ENCODE measurements at regions not wholly inside any gene's neighbourhood (a gene's known extent, or its start where the extent isn't known, plus 50 kb on each side); places are given as distances from the start of the nearest gene placed in this dataset.
A peak's percentile ranks its signal among the peaks of the same experiment; 100 is the strongest.

DNA sequence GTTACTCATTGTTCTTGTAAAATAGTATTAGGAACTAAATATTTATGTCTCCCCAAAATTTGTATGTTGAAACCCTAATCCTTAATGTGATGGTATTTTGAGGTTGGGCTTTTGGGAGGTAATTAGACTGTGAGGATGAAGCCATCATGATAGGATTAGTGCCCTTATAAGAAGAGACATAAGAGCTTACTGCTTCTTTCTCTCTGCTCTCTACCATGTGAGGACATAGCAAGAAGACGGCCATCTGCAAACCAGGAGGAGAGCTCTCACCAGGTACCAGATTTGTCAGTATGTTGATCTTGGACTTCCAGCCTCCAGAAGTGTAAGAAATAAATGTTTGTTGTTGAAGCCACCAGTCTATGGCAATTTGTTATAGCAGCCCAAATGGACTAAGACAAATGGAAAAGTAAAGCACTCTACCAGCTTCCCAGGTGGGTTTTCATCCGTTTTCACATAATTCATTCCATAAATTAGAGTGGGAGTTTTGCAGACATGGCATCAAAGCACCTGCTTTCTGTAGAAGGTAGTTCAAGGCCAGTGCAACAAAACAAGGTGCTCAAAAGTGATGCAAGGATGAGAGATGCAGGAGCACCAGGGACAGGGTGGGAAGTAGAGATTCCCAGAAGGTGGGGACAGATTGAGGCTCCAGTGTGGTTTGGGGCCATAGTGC, 70.7 kb downstream of the MYCN start:
- FAIRE-seq (no peak), DNase-seq (ENCODE audit: insufficient read length, low spot score) (no peak)

DNA sequence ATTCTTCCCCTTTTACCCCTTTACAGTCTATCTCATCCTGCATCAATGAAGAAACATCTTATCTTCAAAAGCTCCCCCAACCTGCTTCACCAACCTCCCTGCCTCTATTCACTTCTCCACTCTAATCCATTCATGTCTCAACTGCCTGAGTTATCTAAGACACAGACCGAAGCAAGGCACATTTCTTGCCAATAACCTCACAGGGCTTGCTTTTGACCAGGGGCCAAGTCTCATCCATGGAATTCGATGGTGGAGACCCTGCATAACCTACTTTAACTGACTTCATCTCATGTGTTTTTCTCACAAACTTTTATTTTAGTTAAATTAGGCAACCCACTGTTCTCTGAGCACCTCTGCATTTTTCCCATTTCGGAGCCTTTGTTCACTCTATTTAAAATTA, 69.7 kb downstream of the MYCN start:
- DNase-seq (ENCODE audit: insufficient read length, low spot score) (no peak), FAIRE-seq (no peak)

DNA sequence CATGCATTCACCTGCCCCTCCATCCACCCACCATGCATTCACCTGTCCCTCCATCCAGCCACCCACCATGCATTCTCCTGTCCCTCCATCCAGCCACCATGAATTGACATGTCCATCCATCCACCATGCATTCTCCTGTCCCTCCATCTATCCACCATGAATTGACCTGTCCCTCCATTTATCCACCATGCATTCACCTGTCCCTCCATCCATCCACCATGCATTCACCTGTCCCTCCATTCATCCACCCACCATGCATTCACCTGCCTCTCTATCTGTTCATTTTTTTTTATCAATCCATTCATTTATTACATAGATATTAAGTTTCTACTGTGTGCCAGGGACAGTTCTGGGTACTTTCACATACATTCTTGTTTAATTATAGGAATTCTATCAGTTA, 69.2 kb downstream of the MYCN start:
- FAIRE-seq (no peak), DNase-seq (ENCODE audit: insufficient read length, low spot score) (no peak)

DNA sequence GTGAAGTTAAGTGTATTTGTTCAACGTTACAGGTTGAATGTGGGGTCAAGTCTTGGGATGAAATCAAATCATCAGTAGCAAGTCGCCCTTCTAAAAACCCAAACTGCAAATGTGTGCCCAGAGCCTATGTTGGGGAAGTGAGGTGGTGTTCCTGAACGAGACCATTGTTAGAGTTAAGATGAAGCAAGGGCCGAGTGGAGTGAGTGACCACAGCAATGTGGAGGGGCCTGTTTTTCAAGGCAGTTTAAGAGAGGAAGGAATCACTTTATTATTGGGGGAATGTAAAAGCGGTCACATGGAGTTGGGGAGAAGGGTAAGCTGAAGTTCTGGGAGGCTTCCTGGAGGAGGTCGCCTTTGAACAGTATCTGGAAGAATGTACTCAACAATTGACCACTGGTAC, 68.5 kb downstream of the MYCN start:
- FAIRE-seq, result no peak

DNA sequence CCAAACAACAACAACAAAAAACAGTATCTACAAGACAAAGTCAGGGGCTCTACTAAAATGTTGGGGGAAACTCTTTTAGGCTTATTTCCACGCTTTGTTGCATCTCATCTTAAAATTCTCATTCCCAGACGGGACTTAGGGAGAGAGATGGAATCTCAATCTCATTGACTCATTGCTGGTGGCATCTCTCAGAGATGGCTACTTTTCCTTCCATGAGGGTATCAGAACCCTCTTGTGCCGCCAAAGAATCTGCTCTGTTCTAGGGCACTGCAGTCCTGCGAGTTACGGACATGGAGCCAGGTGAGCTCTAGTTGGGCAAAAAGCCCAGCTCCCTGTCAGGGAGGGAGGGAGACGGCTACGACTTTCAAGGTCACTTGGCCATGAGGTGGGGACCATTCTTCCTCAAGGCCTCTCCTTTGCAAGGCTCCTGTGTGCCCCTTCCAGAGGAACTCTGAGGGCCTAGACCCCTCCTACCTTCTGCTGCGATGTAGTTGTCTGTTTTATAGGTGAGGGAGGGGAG, 68.0 kb downstream of the MYCN start:
- no peak for FAIRE-seq

More for the DNA sequence above, 68.5 kb downstream of the MYCN start:
- no peak for DNase-seq (ENCODE audit: insufficient read length, low spot score)

DNA sequence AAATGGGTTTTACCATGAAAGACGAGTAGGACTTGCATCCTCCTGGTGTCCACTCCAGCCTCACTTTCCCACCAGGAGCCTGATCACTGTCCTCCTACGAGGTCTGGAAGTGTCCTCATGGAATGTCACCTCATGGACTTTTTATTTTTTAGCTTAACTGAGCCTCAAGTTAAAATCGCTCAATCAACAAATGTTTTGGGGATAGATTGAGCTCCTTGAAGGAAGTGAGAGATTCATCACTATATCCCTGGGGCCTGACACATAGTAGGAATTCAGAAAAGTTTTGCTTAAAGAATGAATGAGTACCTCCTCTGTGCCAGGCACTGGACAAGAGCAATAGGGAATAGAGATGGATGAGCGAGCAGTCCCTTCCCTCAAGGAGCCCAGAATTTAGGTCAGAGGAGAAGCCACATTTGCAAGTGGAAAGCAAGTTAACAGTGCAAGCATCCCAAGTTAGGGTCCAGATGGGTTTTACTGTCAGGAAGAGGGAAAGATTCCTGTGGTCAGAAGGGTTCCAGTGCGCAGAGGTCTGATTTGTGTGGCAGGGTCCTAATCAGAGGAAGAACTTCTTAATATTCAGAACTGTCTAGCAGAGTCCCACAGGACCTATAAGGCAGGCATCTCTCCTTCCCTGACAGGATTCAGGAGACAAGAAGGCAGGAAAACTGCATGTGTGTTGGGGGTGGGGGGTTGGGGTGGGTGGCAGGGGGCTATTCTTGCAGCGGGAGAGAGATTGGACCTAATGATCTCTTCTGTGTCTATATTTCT, 67.0 kb downstream of the MYCN start:
- FAIRE-seq, result no peak
- DNase-seq (ENCODE audit: insufficient read length, low spot score), result no peak

More for the DNA sequence above, 68.0 kb downstream of the MYCN start:
- no peak for DNase-seq (ENCODE audit: insufficient read length, low spot score)

DNA sequence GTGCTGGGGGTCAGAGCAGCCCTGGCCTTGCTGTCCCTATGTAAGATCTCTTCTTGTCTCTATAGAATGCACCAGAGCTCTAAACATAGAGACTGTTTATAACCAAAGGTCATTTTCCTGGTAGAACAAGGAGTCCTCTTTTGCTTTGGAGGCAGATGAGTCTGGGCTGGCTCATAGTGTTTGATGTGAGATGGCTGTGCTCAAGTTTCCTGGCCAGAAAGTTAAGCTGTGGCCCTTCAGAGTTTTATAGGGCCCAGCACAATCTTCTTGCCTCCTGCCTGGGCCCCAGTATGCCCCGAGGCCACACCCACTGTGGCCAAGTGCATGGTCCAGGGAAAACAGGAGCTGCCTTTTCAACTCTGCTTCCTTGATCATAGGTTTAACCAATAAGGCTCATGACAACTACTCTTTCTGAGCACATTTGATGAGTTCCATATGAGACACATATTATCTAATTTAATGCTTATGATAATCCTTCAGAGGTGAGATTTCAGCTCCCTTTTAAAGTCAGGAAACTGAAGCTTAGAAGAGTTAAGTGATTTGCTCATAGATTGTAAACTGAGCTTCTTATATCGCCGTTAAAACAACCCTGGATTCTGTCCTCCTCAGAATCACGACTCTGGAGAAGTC, 66.3 kb downstream of the MYCN start:
- FAIRE-seq, result no peak
- DNase-seq (ENCODE audit: insufficient read length, low spot score), result no peak

DNA sequence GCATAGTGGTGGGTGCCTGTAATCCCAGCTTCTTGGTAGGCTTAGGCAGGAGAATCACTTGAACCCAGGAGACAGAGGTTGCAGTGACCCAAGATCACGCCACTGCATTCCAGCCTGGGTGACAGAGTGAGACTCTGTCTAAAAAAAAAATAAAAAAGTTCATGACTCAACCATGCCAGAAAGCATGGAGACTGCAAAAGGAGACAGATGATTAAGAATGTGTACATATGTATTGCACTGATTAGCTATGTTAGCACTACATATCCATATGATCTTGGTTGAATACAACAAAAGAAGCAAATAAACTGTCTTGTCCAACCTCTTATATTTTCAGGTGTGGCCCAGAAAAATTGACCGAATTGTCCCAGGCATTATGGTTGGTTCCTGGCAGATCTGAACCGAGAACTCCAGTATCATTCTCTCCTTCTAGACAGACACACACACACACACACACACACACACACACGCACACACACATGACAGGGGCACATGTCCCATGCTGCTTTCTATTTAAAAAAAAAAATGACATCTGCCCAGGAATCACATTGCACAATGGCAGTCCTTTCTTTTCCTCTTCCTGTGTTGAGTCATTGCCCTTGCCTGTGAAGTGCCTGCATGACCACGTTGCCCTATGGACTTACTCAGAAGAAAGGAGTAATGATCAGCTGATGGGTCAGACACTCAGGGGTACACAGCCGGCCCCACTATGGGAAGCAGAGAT, 65.6 kb downstream of the MYCN start:
- peak; percentile 8 for DNase-seq (ENCODE audit: insufficient read length, low spot score)
- no peak for FAIRE-seq

DNA sequence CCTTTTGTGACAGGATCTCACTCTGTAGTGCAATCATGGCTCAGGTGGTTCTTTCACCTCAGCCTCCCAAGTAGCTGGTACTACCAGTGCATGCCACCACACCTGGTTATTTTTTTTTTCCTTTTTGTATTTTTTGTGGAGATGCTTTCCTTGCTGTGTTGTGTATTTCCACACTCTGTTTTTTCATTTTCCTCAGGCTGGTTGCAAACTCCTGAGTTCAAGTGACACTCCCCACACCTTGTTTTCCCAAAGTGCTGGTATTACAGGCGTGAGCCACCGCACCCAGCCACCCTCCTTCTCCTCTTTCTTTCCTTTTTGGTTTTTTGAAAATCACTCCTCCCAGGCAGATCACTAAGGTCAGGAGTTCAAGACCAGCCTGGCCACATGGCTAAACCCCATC, 65.0 kb downstream of the MYCN start:
- FAIRE-seq, result no peak
- DNase-seq (ENCODE audit: insufficient read length, low spot score), result no peak

DNA sequence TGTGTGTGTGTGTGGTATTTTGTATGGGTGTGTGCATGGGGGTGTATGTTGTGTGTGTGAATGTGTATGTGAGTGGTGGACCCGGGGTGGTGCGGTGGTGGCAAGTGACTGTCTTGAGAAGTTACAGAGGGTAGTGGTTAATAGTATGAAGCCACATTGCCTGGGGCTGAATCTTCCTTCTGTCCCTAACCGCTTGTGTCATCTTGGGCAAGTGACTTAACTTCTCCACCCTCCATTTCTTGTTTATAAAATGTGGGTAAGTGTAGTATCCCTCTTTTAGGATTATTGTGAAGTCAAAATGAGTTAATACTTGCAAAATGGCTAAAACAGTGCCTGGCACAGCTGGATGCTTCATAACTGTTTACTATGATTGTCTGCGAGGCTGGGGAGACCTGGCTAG, 63.5 kb downstream of the MYCN start:
- FAIRE-seq, result no peak
- no peak for DNase-seq (ENCODE audit: insufficient read length, low spot score)

DNA sequence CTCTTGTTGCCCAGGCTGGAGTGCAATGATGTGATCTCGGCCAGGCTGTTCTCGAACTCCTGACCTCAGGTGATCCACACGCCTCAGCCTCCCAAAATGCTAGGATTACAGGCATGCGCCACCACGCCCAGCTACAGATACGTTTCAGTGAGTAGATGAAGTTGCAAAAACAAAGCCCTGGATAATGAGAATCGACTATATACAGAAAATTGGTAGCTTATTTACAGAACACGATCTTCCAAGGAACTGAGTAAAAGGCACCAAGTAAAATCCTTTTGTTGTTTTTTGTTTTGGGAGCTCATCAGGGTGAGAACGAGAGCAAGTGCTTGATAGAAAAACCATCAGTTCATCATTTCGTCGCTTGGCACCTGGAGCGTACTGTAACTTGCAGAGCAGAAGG, 62.8 kb downstream of the MYCN start:
- FAIRE-seq (no peak), DNase-seq (ENCODE audit: insufficient read length, low spot score) (no peak)

DNA sequence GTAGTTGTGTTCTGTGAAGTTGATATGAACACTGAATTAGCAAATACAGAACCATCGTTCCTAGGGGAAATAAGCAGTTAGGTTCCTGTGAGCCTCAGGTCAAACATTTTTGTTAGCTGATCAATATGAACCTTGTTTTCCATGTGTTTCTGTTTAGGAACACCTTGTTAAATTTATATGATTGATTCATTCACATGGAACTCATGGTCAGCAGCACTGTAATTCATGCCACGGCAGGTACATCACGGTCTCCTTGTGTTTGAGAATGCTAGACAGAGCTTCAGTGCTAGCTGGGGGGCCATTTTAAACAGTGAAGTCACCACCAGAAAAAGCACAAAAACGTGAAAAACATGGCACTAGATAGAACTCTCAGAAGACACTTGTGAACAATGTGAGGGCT, 62.2 kb downstream of the MYCN start:
- no peak for FAIRE-seq
- no peak for DNase-seq (ENCODE audit: insufficient read length, low spot score)

DNA sequence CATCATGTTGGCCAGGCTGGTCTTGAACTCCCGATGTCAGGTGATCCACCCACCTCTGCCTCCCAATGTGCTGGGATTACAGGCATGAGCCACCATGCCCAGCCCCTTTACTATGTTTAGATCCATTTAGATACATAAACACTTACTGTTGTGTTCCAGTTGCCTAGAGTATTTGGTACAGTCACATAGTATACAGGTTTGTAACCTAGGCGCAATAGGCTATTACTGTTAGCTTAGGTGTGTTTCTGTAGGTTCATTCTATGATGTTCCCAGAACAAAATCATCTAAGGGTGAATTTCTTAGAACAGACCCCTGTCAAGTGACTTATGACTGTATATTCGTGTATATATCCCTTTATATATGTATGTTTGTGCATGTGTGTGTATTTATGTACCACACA, 61.8 kb downstream of the MYCN start:
- FAIRE-seq, result no peak

DNA sequence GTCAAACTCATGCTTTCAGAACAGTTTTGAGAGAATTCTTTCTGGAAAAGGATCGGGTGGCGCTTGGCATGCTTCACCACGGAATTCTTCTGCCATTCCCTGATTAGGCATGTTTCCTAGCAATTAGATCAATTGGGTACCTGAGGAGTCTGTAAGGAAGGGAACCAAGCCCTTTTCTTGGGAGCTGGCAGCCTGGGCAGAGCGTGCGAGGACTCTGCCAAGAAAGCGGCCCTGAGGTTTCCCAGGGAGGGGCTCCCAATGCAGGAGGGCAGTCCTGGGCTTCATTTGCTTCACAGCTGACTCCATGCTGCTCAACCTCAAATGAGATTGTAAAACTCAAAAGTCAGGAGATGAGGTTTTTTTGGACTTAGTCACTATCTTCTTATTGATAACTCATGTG, 60.3 kb downstream of the MYCN start:
- FAIRE-seq, result no peak
- no peak for DNase-seq (ENCODE audit: insufficient read length, low spot score)

More for the DNA sequence above, 61.8 kb downstream of the MYCN start:
- DNase-seq (ENCODE audit: insufficient read length, low spot score), result no peak

DNA sequence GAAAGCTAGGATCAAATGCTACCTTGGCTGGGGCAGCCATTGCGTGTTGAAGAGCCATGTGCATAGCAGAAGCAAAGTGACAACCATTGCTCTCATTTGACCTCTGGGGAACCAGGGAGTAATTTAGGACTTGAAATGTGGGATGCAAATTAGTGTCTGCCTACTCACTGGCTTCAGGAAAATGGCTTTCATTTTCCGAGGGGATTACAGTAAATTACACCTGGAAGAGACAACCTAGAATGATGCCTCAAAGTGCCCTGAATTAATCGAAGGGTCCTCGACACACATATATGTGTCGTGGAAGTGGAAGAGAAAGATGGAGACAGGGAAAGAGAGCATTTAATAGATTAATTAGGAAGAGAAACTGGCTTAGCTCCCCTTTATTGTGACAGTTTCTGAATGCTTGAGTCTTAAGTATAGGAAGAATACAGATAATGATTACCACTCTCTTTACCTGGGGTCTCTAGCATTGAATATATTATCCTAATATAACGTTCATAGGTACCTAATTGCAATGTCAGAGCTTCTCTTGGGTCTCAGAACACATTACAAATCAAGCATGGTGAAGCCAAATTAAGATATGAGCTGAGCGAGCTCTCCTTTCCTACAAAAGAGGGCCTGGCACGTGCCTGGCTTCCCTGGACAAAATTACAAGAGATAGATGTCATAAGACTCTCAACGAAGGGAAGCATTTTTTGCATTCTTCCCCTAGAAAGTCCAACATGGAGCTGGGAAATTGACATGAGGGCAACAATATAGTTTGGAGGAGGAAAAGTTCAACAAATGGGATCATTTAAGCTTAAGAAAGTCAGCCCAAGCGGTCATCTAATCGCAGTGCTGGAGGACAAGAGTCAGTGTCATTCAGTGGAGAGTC, 59.5 kb downstream of the MYCN start:
- no peak for DNase-seq (ENCODE audit: insufficient read length, low spot score)
- no peak for FAIRE-seq

DNA sequence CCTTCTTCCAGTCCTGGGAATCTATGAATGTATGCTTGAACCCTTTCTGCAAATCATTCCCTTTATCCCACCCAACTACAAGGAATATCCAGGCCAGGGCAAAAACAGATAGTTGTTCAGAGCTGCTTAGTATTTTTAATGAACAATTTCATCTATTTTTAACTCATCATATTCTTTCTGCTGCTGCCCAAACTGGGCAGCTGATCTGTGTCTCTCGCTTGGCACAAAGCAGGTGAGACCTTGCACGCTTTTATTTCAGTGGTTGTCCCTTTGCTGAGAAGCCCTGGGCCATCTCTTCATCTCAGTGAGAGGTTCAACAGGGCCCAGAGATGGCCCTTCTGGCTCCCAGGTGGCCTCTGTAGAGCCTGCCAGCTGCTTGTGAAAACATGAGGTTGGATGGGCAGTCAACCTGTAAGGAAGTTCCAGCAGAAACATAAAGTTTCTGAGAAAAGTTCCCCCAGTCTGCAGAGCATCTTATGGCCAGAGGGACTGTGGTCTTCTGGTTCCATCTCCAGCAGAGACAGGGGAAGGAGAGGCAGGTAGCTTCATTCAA, 57.5 kb downstream of the MYCN start:
- DNase-seq (ENCODE audit: insufficient read length, low spot score) (no peak), FAIRE-seq (no peak)

DNA sequence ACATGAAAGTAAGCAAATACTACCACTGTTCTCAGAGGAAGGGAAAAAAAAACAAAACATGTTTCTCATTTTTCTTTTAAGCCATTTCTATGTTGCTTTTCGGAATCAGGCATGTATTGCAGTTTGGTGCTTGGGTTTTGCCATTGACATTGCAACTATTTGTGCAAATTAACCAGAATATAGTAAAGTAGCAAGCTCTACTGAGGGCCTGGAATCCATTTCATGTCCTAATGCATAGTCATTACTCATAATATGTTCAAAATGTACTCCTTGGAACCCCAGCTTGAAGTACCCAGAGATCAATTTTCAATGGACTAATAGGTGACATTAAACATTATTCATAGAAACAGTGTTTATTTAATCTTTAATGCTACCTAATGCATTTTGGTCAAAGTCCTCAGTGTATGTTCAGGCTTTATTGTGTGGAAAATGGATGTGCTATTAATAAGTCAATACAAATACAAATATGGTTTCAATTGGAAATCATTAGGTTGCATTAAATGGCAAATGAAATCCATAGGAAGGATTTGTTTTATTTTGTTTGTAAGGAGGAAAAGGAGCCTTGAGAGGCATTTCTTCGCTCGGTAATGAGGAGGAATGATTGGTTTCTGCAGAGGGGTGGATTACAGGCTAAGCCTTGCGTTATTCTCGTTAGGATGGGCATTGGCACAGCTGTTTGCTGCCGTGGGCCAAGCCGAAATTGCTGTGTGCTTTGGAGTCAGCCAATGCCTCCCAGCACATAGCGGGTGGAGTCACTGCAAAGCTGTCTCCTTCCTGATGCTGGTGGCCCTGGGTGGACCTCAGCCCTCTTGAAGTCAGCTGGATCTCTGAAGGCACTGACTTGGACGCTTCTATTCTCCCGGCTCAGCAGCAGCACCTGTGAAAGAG, 56.4 kb downstream of the MYCN start:
- FAIRE-seq, result no peak
- DNase-seq (ENCODE audit: insufficient read length, low spot score), result no peak

Measured in HTR-8/SVneo (cell line).